DND-41 (cell line): ENCODE measurements at regions not wholly inside any gene's neighbourhood (a gene's known extent, or its start where the extent isn't known, plus 50 kb on each side); places are given as distances from the start of the nearest gene placed in this dataset.

Experiments
- EZH2 ChIP-seq: IDR thresholded peaks from 3 replicates; pipeline ENCODE4 v1.6.1; 2012; ENCODE audit warnings: borderline replicate concordance, low read depth, mild to moderate bottlenecking, moderate library complexity, low read length, inconsistent platforms; ENCODE audit not compliant: severe bottlenecking
- TF ChIP-seq, protein P1 (sequence below): IDR thresholded peaks from 2 replicates; pipeline ENCODE4 v1.5.1; 2012; ENCODE audit warnings: borderline replicate concordance, low read length, moderate library complexity, mild to moderate bottlenecking; ENCODE audit not compliant: poor library complexity, severe bottlenecking; ENCODE audit errors: extremely low read depth

DNA sequence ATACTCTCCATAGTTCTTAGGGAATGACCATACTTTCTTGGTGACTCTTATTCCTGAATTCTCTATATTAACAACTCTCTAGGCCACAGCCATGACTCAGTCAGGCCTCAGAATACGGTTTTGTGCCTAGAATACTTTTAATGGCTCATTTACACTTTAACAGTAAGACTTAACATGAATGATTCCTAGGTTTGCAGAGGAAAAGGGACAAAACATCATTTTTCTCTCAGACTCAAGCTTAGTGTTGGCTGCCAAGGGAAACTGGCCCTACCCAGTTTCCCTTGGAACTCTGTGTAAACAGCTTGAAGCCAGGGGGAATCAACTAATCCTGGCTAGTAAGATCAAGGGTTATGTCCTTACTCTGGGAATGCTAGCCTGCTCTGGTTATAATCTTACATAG, 164.9 kb upstream of the PKN2 start:
- TF ChIP-seq, protein P1, sequence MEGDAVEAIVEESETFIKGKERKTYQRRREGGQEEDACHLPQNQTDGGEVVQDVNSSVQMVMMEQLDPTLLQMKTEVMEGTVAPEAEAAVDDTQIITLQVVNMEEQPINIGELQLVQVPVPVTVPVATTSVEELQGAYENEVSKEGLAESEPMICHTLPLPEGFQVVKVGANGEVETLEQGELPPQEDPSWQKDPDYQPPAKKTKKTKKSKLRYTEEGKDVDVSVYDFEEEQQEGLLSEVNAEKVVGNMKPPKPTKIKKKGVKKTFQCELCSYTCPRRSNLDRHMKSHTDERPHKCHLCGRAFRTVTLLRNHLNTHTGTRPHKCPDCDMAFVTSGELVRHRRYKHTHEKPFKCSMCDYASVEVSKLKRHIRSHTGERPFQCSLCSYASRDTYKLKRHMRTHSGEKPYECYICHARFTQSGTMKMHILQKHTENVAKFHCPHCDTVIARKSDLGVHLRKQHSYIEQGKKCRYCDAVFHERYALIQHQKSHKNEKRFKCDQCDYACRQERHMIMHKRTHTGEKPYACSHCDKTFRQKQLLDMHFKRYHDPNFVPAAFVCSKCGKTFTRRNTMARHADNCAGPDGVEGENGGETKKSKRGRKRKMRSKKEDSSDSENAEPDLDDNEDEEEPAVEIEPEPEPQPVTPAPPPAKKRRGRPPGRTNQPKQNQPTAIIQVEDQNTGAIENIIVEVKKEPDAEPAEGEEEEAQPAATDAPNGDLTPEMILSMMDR, result no peak
- TF ChIP-seq EZH2, result no peak
